ENCODE measurements at regions not wholly inside any gene's neighbourhood (a gene's known extent, or its start where the extent isn't known, plus 50 kb on each side); places are given as distances from the start of the nearest gene placed in this dataset.

GRCh38 chr2:122575076-122575475 is 819.6 kb downstream of the TSN start:
- ChIA-PET CTCF (interaction anchor here (0.6 kb wide), 1 partner anchor 63 kb away, joined by 3 read pairs; no protein-coding TSS in a partner anchor), POLR2A (ENCODE audit: low non-redundant PET) (no interaction called here)
- H3K27ac ChIP-seq: no peak overlapping the region
- TF ChIP-seq CTCF (conservative IDR thresholded peaks at IDR 0.05; ENCODE audit: low read depth): no peak
- DNase-seq (ENCODE audit: low spot score): no peak

GRCh38 chr2:122583159-122583917 is 827.9 kb downstream of the TSN start:
- no peak for TF ChIP-seq CTCF (conservative IDR thresholded peaks at IDR 0.05; ENCODE audit: low read depth)
- ChIA-PET POLR2A (ENCODE audit: low non-redundant PET) (no interaction called here), CTCF (no interaction called here)
- DNase-seq (ENCODE audit: low spot score): no peak
- no peak overlapping the region for H3K27ac ChIP-seq

GRCh38 chr2:122590524-122590923 is 835.1 kb downstream of the TSN start:
- POLR2A ChIA-PET (ENCODE audit: low non-redundant PET): no interaction called here
- CTCF ChIA-PET: no interaction called here
- no peak for DNase-seq (ENCODE audit: low spot score)
- no peak overlapping the region for H3K27ac ChIP-seq
- no peak for TF ChIP-seq CTCF (conservative IDR thresholded peaks at IDR 0.05; ENCODE audit: low read depth)

- no peak for TF ChIP-seq CTCF (conservative IDR thresholded peaks at IDR 0.05; ENCODE audit: low read depth)
- ChIA-PET POLR2A (ENCODE audit: low non-redundant PET) (no interaction called here), CTCF (no interaction called here)
- H3K27ac ChIP-seq: no peak overlapping the region
- DNase-seq (ENCODE audit: low spot score): no peak
Measured at GRCh38 chr2:122595065-122595464, 839.6 kb downstream of the TSN start.

- no peak overlapping the region for H3K27ac ChIP-seq
- no peak for DNase-seq (ENCODE audit: low spot score)
- ChIA-PET POLR2A (ENCODE audit: low non-redundant PET) (no interaction called here), CTCF (no interaction called here)
- no peak for TF ChIP-seq CTCF (conservative IDR thresholded peaks at IDR 0.05; ENCODE audit: low read depth)
Measured at GRCh38 chr2:122596598-122596997, 841.1 kb downstream of the TSN start.

GRCh38 chr2:122598784-122599183 is 843.3 kb downstream of the TSN start:
- DNase-seq (ENCODE audit: low spot score): no peak
- H3K27ac ChIP-seq: no peak overlapping the region
- ChIA-PET POLR2A (ENCODE audit: low non-redundant PET) (no interaction called here), CTCF (no interaction called here)
- TF ChIP-seq CTCF (conservative IDR thresholded peaks at IDR 0.05; ENCODE audit: low read depth): no peak
